Liver (tissue), 8 donors: ENCODE measurements at regions not wholly inside any gene's neighbourhood (a gene's known extent, or its start where the extent isn't known, plus 50 kb on each side); places are given as distances from the start of the nearest gene placed in this dataset.

ENCODE experiments used
- DNase-seq: peaks from one replicate; pipeline ENCODE4 v3.0.0-alpha.2; 2017; ENCODE audit warnings: low spot score
- H3K27ac ChIP-seq, 2 donors: one replicate each; pipeline ENCODE4 v1.7.0; 2013; ENCODE audit warnings: inconsistent platforms in 2 of 2, low read length in 2 of 2, control low read depth in 1 of 2, low read depth in 1 of 2, mild to moderate bottlenecking in 1 of 2
- H3K27me3 ChIP-seq, 4 donors: one replicate each; pipeline versions ENCODE4 v1.6.1 to v1.7.0; 2013; ENCODE audit warnings: low read length in 3 of 4, inconsistent platforms in 1 of 4, mild to moderate bottlenecking in 1 of 4, moderate library complexity in 1 of 4; ENCODE audit not compliant: control insufficient read depth in 4 of 4, insufficient read depth in 4 of 4
- H3K36me3 ChIP-seq, 4 donors: one replicate each; pipeline versions ENCODE4 v1.6.1 to v1.7.0; 2013; ENCODE audit warnings: low read length in 3 of 4, mild to moderate bottlenecking in 3 of 4, low read depth in 1 of 4, moderate library complexity in 1 of 4; ENCODE audit not compliant: control insufficient read depth in 4 of 4, insufficient read depth in 3 of 4
- H3K4me1 ChIP-seq, 4 donors: one replicate each; pipeline versions ENCODE4 v1.6.1 to v1.7.0; 2013; ENCODE audit warnings: low read length in 3 of 4, mild to moderate bottlenecking in 3 of 4, moderate library complexity in 1 of 4; ENCODE audit not compliant: control insufficient read depth in 4 of 4, insufficient read depth in 4 of 4
- H3K4me3 ChIP-seq, 3 donors: one replicate each; pipeline versions ENCODE4 v1.6.1 to v1.7.0; 2013; ENCODE audit warnings: low read length in 3 of 3, control low read depth in 1 of 3, low read depth in 1 of 3, mild to moderate bottlenecking in 1 of 3
- H3K9ac ChIP-seq, 2 donors: one replicate each; pipeline ENCODE4 v1.7.0; 2013; ENCODE audit warnings: low read length in 2 of 2, mild to moderate bottlenecking in 2 of 2, moderate library complexity in 2 of 2, control low read depth in 1 of 2, low read depth in 1 of 2
- H3K9me3 ChIP-seq, 4 donors: one replicate each; pipeline versions ENCODE4 v1.6.1 to v1.7.0; 2013; ENCODE audit warnings: low read length in 3 of 4; ENCODE audit not compliant: control insufficient read depth in 4 of 4
- ATF3 ChIP-seq: IDR thresholded peaks from 2 replicates; pipeline ENCODE4 v1.6.1; 2016; ENCODE audit warnings: antibody characterized with exemption
- CTCF ChIP-seq: fragments of 150-350 bp; IDR thresholded peaks from 2 replicates; pipeline ENCODE4 v1.5.1; 2017; ENCODE audit warnings: improper control_type of control experiment, low read depth, low read length; ENCODE audit not compliant: missing input control
- EGR1 ChIP-seq, 2 donors: IDR thresholded peaks; 2 replicates each; pipeline ENCODE4 v1.6.1; 2016 to 2018; ENCODE audit warnings: antibody characterized with exemption in 2 of 2, low read depth in 2 of 2
- FOXA1 ChIP-seq: IDR thresholded peaks from 2 replicates; pipeline ENCODE4 v1.6.1; 2016; ENCODE audit warnings: antibody characterized with exemption
- FOXA2 ChIP-seq: IDR thresholded peaks from 2 replicates; pipeline ENCODE4 v1.6.1; 2016; ENCODE audit warnings: antibody characterized with exemption
- GABPA ChIP-seq, 2 donors: IDR thresholded peaks in 1 of 2; conservative IDR thresholded peaks in 1 of 2; 2 replicates each; pipeline ENCODE4 v1.6.1; 2016; ENCODE audit warnings: antibody characterized with exemption in 2 of 2, mild to moderate bottlenecking in 1 of 2, moderate library complexity in 1 of 2
- HNF4A ChIP-seq, 2 donors: conservative IDR thresholded peaks; 2 replicates each; pipeline ENCODE4 v1.6.1; 2016; ENCODE audit warnings: antibody characterized with exemption in 2 of 2, mild to moderate bottlenecking in 2 of 2
- HNF4G ChIP-seq: IDR thresholded peaks from 2 replicates; pipeline ENCODE4 v1.6.1; 2016; ENCODE audit warnings: antibody characterized with exemption
- JUND ChIP-seq, 2 donors: IDR thresholded peaks; 2 replicates each; pipeline ENCODE4 v1.6.1; 2016; ENCODE audit warnings: antibody characterized with exemption in 2 of 2
- NR2F2 ChIP-seq: IDR thresholded peaks from 2 replicates; pipeline ENCODE4 v1.6.1; 2016; ENCODE audit warnings: antibody characterized with exemption
- RAD21 ChIP-seq, 2 donors: IDR thresholded peaks; 2 replicates each; pipeline ENCODE4 v1.6.1; 2016; ENCODE audit warnings: antibody characterized with exemption in 2 of 2, mild to moderate bottlenecking in 2 of 2
- RXRA ChIP-seq, 2 donors: IDR thresholded peaks; 2 replicates each; pipeline ENCODE4 v1.6.1; 2017 to 2018; ENCODE audit warnings: antibody characterized with exemption in 2 of 2, mild to moderate bottlenecking in 1 of 2
- SP1 ChIP-seq: IDR thresholded peaks from 2 replicates; pipeline ENCODE4 v1.6.1; 2018; ENCODE audit warnings: antibody characterized with exemption, mild to moderate bottlenecking
- TAF1 ChIP-seq: conservative IDR thresholded peaks from 2 replicates; pipeline ENCODE4 v1.6.1; 2016; ENCODE audit warnings: antibody characterized with exemption, mild to moderate bottlenecking
- WGBS: extraction: QIAGEN DNeasy Blood & Tissue Kit; methylation state at CpG from one replicate; pipeline ENCODE4 v1.1.7; 2013; 5-methylcytosine and 5-hydroxymethylcytosine counted together
- TF ChIP-seq, protein P1 (sequence below): IDR thresholded peaks from 2 replicates; pipeline ENCODE4 v1.6.1; 2016; ENCODE audit warnings: antibody characterized with exemption
- TF ChIP-seq, protein P2 (sequence below): IDR thresholded peaks from 2 replicates; pipeline ENCODE4 v1.6.1; 2016; ENCODE audit warnings: antibody characterized with exemption
- donor health status: healthy.
- donor health status: healthy.
- donor health status: healthy.
- donor health status: healthy.
- donor health status: healthy.

GRCh38 chr1:185495007-185495406, 178.0 kb upstream of the IVNS1ABP start (continued):
- TF ChIP-seq, protein P1, sequence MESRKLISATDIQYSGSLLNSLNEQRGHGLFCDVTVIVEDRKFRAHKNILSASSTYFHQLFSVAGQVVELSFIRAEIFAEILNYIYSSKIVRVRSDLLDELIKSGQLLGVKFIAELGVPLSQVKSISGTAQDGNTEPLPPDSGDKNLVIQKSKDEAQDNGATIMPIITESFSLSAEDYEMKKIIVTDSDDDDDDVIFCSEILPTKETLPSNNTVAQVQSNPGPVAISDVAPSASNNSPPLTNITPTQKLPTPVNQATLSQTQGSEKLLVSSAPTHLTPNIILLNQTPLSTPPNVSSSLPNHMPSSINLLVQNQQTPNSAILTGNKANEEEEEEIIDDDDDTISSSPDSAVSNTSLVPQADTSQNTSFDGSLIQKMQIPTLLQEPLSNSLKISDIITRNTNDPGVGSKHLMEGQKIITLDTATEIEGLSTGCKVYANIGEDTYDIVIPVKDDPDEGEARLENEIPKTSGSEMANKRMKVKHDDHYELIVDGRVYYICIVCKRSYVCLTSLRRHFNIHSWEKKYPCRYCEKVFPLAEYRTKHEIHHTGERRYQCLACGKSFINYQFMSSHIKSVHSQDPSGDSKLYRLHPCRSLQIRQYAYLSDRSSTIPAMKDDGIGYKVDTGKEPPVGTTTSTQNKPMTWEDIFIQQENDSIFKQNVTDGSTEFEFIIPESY = no peak
- TF ChIP-seq GABPA (IDR thresholded peaks at IDR 0.05 in 1 of 2, conservative IDR thresholded peaks at IDR 0.05 in 1 of 2) (no peak), RXRA (IDR thresholded peaks at IDR 0.05) (no peak), SP1 (no peak), NR2F2 (no peak), ATF3 (no peak)
- TF ChIP-seq, protein P2, sequence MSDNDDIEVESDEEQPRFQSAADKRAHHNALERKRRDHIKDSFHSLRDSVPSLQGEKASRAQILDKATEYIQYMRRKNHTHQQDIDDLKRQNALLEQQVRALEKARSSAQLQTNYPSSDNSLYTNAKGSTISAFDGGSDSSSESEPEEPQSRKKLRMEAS = no peak

GRCh38 chr1:185492089-185492825, 175.2 kb upstream of the IVNS1ABP start:
- no peak overlapping the region for H3K4me3 ChIP-seq
- TF ChIP-seq FOXA1 = no peak
- TF ChIP-seq JUND (IDR thresholded peaks at IDR 0.05) = no peak
- TF ChIP-seq GABPA (IDR thresholded peaks at IDR 0.05 in 1 of 2, conservative IDR thresholded peaks at IDR 0.05 in 1 of 2) = no peak

DNA sequence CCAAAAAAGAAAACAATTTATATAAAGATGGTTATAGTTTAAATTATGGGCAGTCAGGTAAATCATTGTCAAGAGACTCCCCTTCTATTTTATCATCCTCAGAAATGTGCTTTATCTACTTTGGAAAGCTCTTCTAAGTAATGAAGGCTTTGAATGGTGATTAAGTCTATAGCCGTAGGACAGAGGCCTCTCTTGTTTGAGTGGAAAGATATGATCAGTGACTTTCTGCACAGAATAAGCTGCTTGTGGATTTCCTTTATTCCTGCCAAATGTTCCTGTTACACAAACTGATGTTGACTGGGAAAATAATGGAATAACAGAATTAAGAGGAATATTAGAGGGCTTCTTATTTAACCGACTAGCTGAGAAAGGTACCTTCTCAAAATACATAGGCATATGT, 174.6 kb upstream of the IVNS1ABP start:
- Histone ChIP-seq H3K27me3 (no peaks in the 10 kb centered on the region), H3K9me3 (no peaks in the 10 kb centered on the region), H3K4me3 (no peak overlapping the region), H3K36me3 (no peaks in the 10 kb centered on the region), H3K27ac (no peak overlapping the region), H3K4me1 (peaks cover 3 to 9% (median 6%) of the 10 kb centered on the region in 4 donors), H3K9ac (no peak overlapping the region)
- TF ChIP-seq RAD21 (IDR thresholded peaks at IDR 0.05) (no peak), HNF4G (no peak), NR2F2 (no peak)
- DNase-seq = no peak
- WGBS = 87% methylated on average over 2 of the region's 2 CpGs

More at GRCh38 chr1:185492089-185492825, 175.2 kb upstream of the IVNS1ABP start:
- DNase-seq = no peak
- peaks cover 0 to 3% (median 0%) of the 10 kb centered on the region in 4 donors for H3K27me3 ChIP-seq
- H3K9ac ChIP-seq = no peak overlapping the region
- H3K4me1 ChIP-seq = peaks cover 3 to 9% (median 6%) of the 10 kb centered on the region in 4 donors
- H3K36me3 ChIP-seq = no peaks in the 10 kb centered on the region
- H3K9me3 ChIP-seq = no peaks in the 10 kb centered on the region
- H3K27ac ChIP-seq = no peak overlapping the region

DNA sequence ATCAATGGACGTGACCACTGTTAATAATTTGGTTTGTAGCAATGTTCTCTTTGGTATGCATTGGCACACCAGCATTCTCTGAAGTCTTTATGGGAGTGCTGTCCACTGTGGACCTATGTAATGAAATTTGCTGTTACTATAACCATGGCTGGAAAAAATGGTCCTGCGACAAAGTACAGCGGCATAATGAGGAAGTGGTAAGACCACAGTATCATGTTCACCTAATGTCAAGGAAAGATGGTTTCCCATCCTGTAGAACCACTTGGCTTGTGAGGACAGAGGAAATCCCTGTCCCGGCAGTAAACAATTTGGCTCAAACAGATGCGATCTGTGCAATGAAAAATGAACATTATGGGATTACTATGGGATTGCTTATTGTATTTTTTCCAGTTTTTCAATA, 173.9 kb upstream of the IVNS1ABP start:
- WGBS = 91% methylated on average over 5 of the region's 5 CpGs
- H3K9me3 ChIP-seq = no peaks in the 10 kb centered on the region

More for the DNA sequence above, 173.9 kb upstream of the IVNS1ABP start:
- Histone ChIP-seq H3K9ac (no peak overlapping the region), H3K36me3 (no peaks in the 10 kb centered on the region), H3K4me3 (no peak overlapping the region), H3K27ac (no peak overlapping the region), H3K27me3 (no peaks in the 10 kb centered on the region), H3K4me1 (peaks cover 3 to 9% (median 6%) of the 10 kb centered on the region in 4 donors)
- no peak for DNase-seq
- no peak for TF ChIP-seq JUND (IDR thresholded peaks at IDR 0.05)
- TF ChIP-seq CTCF = no peak
- TF ChIP-seq TAF1 = no peak
- no peak for TF ChIP-seq RAD21 (IDR thresholded peaks at IDR 0.05)
- no peak for TF ChIP-seq HNF4A (conservative IDR thresholded peaks at IDR 0.05)
- TF ChIP-seq, protein P1 = no peak
- TF ChIP-seq, protein P2 = no peak
- TF ChIP-seq FOXA1 = no peak
- TF ChIP-seq EGR1 (IDR thresholded peaks at IDR 0.05; ENCODE audit: low read depth in 2 of 2) = no peak
- TF ChIP-seq FOXA2 = no peak
